Keratinocyte (primary cell): ENCODE measurements at regions not wholly inside any gene's neighbourhood (a gene's known extent, or its start where the extent isn't known, plus 50 kb on each side); places are given as distances from the start of the nearest gene placed in this dataset.

ENCODE experiments used
- DNase-seq: peaks from one replicate; pipeline ENCODE4 v3.0.0-alpha.2; 2011; ENCODE audit warnings: low read depth, missing footprints, low spot score
- FAIRE-seq: peaks from 2 replicates; lab custom pipeline; 2011; peaks lifted over from hg19 to GRCh38; lab: Jason Lieb, UNC
- H2AFZ ChIP-seq: 2 replicates; pipeline ENCODE4 v1.6.0; 2012; ENCODE audit warnings: low read length, control low read depth, inconsistent platforms; ENCODE audit not compliant: control insufficient read depth
- H3K27ac ChIP-seq: 2 replicates; pipeline ENCODE4 v1.5.1; 2011; ENCODE audit warnings: low read length; ENCODE audit not compliant: control insufficient read depth, insufficient read depth
- H3K27me3 ChIP-seq: 3 replicates; pipeline ENCODE4 v1.6.0; 2011; ENCODE audit warnings: low read length; ENCODE audit not compliant: control insufficient read depth, insufficient read depth; ENCODE audit errors: extremely low read depth
- H3K36me3 ChIP-seq, 2 experiments: 2 replicates in 1 of 2; 3 replicates in 1 of 2; pipeline ENCODE4 v1.5.1; 2011; ENCODE audit warnings: low read length in 2 of 2, mild to moderate bottlenecking in 1 of 2; ENCODE audit not compliant: control insufficient read depth in 2 of 2, insufficient read depth in 2 of 2; ENCODE audit errors: extremely low read depth in 1 of 2
- H3K4me1 ChIP-seq: 3 replicates; pipeline ENCODE4 v1.5.1; 2011; ENCODE audit warnings: low read length; ENCODE audit not compliant: control insufficient read depth, insufficient read depth; ENCODE audit errors: extremely low read depth
- H3K4me2 ChIP-seq: 3 replicates; pipeline ENCODE4 v1.6.0; 2011; ENCODE audit warnings: low read depth, low read length; ENCODE audit not compliant: control insufficient read depth, insufficient read depth; ENCODE audit errors: extremely low read depth
- H3K4me3 ChIP-seq, 3 experiments: fragments of 200-600 bp in 1 of 3; sonication (generic) in 1 of 3; 2 replicates in 2 of 3; 3 replicates in 1 of 3; pipeline ENCODE4 v1.5.1; 2011 to 2016; ENCODE audit warnings: low read length in 3 of 3, mild to moderate bottlenecking in 3 of 3, control low read depth in 2 of 3, inconsistent platforms in 1 of 3, low read depth in 1 of 3, mixed read lengths in 1 of 3, mixed run types in 1 of 3, moderate library complexity in 1 of 3; ENCODE audit not compliant: control insufficient read depth in 2 of 3, insufficient read depth in 2 of 3; ENCODE audit errors: extremely low read depth in 1 of 3
- H3K79me2 ChIP-seq: 2 replicates; pipeline ENCODE4 v1.6.0; 2012; ENCODE audit warnings: low read length; ENCODE audit not compliant: control insufficient read depth, insufficient read depth
- H3K9ac ChIP-seq: 3 replicates; pipeline ENCODE4 v1.6.0; 2011; ENCODE audit warnings: low read length; ENCODE audit not compliant: control insufficient read depth, insufficient read depth; ENCODE audit errors: extremely low read depth
- H3K9me1 ChIP-seq: 3 replicates; pipeline ENCODE4 v1.6.0; 2011; ENCODE audit warnings: low read length; ENCODE audit not compliant: control insufficient read depth, insufficient read depth; ENCODE audit errors: extremely low read depth
- H3K9me3 ChIP-seq: 2 replicates; pipeline ENCODE4 v1.5.1; 2012; ENCODE audit warnings: low read depth, low read length; ENCODE audit not compliant: control insufficient read depth
- H4K20me1 ChIP-seq: 3 replicates; pipeline ENCODE4 v1.6.0; 2011; ENCODE audit warnings: low read length; ENCODE audit not compliant: control insufficient read depth, insufficient read depth; ENCODE audit errors: extremely low read depth
- EZH2 ChIP-seq: IDR thresholded peaks from one replicate; pipeline ENCODE4 v1.6.1; 2012; ENCODE audit warnings: inconsistent platforms, mild to moderate bottlenecking, low read length, moderate library complexity
- dilution Hi-C: fragments of 300-500 bp; cut with MboI; formaldehyde crosslinking; loops from one replicate; pipeline ENCODE4 v1.7.0; 2020; ENCODE audit warnings: low sequenced_read_pairs; ENCODE audit not compliant: extremely low pct_ligation_motif_present
- TF ChIP-seq, protein P1 (sequence below), 3 experiments: IDR thresholded peaks in 1 of 3; conservative IDR thresholded peaks in 1 of 3; optimal IDR thresholded peaks in 1 of 3; 2 replicates in 2 of 3; 3 replicates in 1 of 3; pipeline versions ENCODE3 to v1.5.1; 2011; ENCODE audit warnings: low read length in 3 of 3, mild to moderate bottlenecking in 3 of 3, moderate library complexity in 2 of 3, control low read depth in 1 of 3, inconsistent platforms in 1 of 3; ENCODE audit not compliant: insufficient read depth in 2 of 3; ENCODE audit errors: extremely low read depth in 1 of 3

DNA sequence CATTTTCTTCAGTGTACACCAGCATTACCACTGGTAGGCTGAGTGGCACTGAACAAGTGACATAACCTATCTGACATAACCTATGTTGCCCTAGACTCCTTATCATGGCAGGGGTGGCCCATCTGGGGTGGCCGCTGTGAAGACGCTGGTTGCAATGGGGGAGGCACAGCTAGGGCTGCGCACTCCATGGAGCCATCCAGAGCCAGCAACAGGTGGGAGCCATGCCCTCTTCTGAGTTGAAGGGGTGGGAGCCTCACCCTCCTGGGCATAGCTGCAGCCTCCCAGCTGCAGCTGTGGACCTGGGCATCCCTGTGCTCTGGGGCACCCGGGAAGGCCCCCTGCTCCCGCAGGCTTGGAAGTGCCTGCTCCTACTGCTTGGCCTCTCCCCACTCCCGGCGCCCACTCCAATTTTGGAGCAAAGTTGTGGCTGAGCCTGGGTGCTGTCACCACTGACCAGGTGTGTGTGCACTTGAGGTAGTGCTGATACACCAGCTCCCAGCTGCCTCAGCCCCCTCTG is 52.4 kb upstream of the NTPCR start:
- no peak overlapping the region for H3K4me3 ChIP-seq
- TF ChIP-seq EZH2 = no peak
- TF ChIP-seq, protein P1, sequence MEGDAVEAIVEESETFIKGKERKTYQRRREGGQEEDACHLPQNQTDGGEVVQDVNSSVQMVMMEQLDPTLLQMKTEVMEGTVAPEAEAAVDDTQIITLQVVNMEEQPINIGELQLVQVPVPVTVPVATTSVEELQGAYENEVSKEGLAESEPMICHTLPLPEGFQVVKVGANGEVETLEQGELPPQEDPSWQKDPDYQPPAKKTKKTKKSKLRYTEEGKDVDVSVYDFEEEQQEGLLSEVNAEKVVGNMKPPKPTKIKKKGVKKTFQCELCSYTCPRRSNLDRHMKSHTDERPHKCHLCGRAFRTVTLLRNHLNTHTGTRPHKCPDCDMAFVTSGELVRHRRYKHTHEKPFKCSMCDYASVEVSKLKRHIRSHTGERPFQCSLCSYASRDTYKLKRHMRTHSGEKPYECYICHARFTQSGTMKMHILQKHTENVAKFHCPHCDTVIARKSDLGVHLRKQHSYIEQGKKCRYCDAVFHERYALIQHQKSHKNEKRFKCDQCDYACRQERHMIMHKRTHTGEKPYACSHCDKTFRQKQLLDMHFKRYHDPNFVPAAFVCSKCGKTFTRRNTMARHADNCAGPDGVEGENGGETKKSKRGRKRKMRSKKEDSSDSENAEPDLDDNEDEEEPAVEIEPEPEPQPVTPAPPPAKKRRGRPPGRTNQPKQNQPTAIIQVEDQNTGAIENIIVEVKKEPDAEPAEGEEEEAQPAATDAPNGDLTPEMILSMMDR (optimal IDR thresholded peaks at IDR 0.05 in 1 of 3, IDR thresholded peaks at IDR 0.05 in 1 of 3, conservative IDR thresholded peaks at IDR 0.05 in 1 of 3; ENCODE audit: extremely low read depth in 1 of 3, insufficient read depth in 2 of 3, low read length in 3 of 3) = no peak
- H3K36me3 ChIP-seq = no peaks in the 10 kb centered on the region
- H2AFZ ChIP-seq = no peak overlapping the region
- no peak overlapping the region for H3K27ac ChIP-seq
- no peaks in the 10 kb centered on the region for H3K4me1 ChIP-seq
- H3K27me3 ChIP-seq = no peaks in the 10 kb centered on the region
- H3K9me3 ChIP-seq = no peaks in the 10 kb centered on the region
- FAIRE-seq = no peak
- H3K9ac ChIP-seq = no peak overlapping the region
- H3K9me1 ChIP-seq = no peaks in the 10 kb centered on the region
- no peak overlapping the region for H3K4me2 ChIP-seq
- no peak for DNase-seq
- dilution Hi-C loops = no loop called here
- no peaks in the 10 kb centered on the region for H4K20me1 ChIP-seq
- no peaks in the 10 kb centered on the region for H3K79me2 ChIP-seq

DNA sequence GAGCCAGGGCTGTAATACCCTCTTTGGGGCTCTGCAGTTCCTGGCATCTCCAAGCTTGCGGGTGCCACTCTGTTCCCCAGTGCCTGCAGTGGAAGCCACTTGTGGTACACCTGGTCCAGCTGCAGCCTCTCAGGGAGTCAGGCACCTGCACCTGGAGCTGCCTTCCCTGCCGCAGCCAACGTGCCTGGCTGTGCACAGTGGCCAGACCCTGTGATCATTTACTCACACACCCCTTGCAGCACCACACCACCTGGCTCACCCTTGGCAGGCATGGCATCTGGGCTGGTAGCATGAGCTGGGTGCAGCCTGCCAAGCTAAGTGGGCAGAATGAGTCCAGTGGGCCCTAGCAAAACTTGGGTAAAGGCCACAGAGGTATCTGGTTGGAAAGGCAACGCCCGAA is 51.1 kb upstream of the NTPCR start:
- Histone ChIP-seq H3K9me3 (no peaks in the 10 kb centered on the region), H3K27ac (no peak overlapping the region), H3K4me1 (peaks cover 2% of the 10 kb centered on the region), H3K4me2 (no peak overlapping the region), H3K79me2 (no peaks in the 10 kb centered on the region), H3K27me3 (no peaks in the 10 kb centered on the region), H3K9me1 (no peaks in the 10 kb centered on the region), H4K20me1 (no peaks in the 10 kb centered on the region), H3K36me3 (no peaks in the 10 kb centered on the region), H2AFZ (no peak overlapping the region), H3K9ac (no peak overlapping the region), H3K4me3 (no peak overlapping the region)
- FAIRE-seq = no peak
- no peak for DNase-seq
- dilution Hi-C loops = no loop called here
- TF ChIP-seq, protein P1 (optimal IDR thresholded peaks at IDR 0.05 in 1 of 3, IDR thresholded peaks at IDR 0.05 in 1 of 3, conservative IDR thresholded peaks at IDR 0.05 in 1 of 3; ENCODE audit: extremely low read depth in 1 of 3, insufficient read depth in 2 of 3, low read length in 3 of 3) = no peak
- TF ChIP-seq EZH2 = no peak
